Hematopoietic multipotent progenitor cell treated with erythropoietin and hydrocortisone succinate and interleukin-3 and kit ligand, for 15 days (in vitro differentiated cells): ENCODE measurements at regions not wholly inside any gene's neighbourhood (a gene's known extent, or its start where the extent isn't known, plus 50 kb on each side); places are given as distances from the start of the nearest gene placed in this dataset.
"Not testable (repeated sequence)": the region's sequence is repeated elsewhere in the genome, so short reads cannot be mapped to it uniquely, and the experiment has no call there.

Source experiments
- DNase-seq: peaks from one replicate; pipeline ENCODE4 v3.0.0-alpha.2; 2015; ENCODE audit warnings: low spot score

- no peak for DNase-seq
Observed at GRCh38 chr6:93083337-93084230, 335.8 kb downstream of the EPHA7 start.

- DNase-seq, result no peak
Observed at GRCh38 chr6:93081901-93082300, 337.5 kb downstream of the EPHA7 start.

DNA sequence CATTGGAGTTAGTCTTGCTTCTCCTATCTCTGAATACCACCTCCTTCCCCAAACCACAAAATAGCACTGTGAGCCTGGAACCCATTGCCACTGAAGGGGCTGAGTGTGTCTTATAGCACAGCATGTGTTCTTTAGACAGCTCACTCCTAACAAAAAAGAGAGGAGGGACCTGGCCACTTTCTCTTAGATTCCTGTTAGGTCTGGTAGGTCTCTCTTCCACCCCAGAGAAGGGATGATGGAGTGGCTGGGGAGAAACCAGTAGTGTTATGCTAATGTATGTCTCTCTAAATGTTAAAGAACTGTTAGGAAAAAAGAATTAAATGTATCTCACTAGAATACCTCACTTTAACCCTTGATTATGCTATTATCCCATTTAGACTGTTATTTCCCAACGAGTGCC lies 340.3 kb downstream of the EPHA7 start:
- no peak for DNase-seq

DNA sequence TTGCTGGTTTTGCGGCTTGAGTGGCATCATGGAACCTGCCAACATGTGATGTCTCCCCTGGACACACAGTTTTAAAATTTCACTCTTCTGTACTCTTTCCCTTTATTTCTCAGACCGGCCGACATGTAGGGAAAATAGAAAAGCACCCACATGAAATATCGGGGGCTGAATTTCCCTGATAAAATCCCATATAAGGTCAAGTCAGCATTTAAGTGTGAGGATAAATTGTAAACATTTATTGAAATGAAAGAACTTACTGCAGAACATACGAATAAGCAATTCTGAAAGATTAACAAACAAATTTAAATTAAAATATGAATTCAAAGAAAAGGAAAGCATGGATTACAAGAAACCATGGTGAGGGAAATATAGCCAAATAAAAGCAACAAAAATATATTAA lies 345.5 kb downstream of the EPHA7 start:
- DNase-seq, result no peak

DNA sequence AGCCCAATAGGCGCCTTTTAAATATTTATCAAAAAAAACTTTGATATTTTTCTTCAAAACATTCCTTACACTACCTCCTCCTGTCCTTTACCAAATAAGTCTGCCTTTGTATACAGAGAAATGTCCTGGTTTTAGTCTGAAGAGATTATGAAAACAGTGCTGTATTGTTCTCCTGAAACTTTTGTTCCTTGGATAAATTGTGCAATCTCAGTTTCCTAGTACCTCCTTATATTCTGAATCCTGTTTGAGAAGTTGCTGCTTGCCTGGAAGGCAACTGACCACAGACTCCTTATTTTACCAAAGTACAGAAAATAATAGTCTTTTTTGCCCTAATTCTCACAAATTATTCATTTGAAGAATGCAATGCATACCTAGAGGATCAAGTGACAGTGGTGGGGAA lies 349.5 kb downstream of the EPHA7 start:
- no peak for DNase-seq

DNA sequence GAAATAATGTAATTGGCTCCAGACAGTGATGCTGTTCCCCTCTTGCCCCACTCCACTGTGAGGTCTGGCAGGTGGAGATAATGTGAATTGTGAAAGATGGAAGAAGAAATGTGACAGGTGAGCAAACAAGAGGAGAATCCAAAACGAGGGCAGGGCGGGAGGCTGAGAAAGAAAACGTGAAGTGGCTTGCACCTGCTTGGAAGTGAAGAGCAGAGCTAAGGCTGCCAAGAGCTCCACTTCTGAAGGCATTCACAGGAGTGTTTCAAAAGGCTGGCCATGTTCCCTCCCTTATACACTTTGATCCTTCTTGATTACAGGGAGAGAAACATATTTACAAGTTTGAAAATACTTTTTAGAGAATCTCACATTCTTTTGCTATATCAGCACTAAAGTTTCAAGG lies 359.4 kb downstream of the EPHA7 start:
- no peak for DNase-seq

DNA sequence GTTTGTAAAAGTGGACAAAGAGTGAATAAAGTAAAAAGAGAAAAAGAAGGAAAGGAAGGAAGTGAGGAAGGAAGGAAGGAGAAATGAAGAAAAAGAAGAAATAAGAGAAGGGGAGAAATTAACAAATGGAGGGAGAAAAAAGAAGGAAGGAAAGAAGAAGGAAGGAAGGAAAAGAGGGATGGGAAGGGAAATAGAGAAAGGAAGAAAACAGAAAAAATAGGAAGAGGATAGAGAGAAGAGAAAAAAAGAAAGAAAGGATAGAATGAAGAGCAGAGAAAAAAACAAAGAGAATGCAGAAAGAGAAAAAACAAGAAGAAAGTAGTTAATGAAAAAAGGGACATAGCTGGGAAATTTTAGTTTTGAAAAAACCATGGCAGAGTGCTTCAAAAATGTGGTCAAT lies 361.8 kb downstream of the EPHA7 start:
- DNase-seq, result no peak

- DNase-seq, result no peak
Observed at GRCh38 chr6:93048381-93048780, 371.0 kb downstream of the EPHA7 start.

GRCh38 chr6:93047033-93047432 lies 372.3 kb downstream of the EPHA7 start:
- no peak for DNase-seq

GRCh38 chr6:93045156-93045555 lies 374.2 kb downstream of the EPHA7 start:
- DNase-seq, result no peak

GRCh38 chr6:93040375-93040774 lies 379.0 kb downstream of the EPHA7 start:
- DNase-seq, result no peak

GRCh38 chr6:93036835-93037234 lies 382.5 kb downstream of the EPHA7 start:
- DNase-seq, result no peak

DNA sequence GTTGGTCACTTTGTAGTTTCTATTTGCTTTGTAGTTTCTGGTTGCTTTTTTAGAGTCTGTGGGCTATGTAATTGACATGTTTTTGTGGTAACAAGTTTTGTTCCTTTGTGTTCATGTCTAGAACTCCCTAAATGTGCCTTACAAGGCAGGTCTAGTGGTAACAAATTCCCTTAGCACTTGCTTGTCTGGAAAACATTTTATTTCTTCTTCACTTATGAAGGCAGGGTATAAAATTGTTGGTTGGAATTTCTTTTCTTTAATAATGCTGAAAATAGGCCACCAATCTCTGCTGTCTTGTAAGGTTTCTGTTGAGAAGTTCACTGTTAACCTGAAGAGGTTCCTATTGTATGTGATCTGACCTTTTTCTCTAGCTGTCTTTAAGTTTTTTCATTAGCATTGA lies 383.6 kb downstream of the EPHA7 start:
- no peak for DNase-seq

DNA sequence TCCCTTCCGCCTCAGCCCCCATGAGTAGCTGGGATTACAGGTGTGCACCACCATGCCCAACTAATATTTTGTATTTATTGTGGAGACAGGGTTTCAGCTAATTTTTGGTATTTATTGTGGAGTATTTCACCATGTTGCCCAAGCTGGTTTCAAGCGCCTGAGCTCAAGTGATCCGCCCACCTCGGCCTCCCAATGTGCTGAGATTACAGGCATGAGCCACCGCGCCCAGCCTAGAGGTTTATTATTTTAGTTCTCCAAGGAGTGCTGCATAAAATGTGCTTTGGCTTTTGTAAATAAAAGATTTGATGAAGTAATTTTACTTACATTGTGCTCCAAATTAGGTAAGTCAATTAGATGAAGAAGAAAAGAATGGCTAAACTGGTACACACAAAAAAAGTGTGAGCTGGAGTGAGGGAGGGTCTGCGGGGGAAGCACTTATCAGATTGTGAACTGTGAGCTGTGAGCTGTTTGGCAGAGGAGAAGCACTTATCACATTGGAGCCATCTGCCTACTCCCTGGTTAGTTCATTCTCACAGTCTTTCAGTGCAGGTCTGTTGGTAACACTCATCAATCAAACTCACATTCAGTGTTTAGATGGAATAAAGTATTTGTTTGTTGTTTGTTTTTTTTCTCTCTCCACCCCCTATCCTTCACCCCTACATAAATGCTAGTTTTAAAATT lies 398.0 kb downstream of the EPHA7 start:
- DNase-seq, result no peak

DNA sequence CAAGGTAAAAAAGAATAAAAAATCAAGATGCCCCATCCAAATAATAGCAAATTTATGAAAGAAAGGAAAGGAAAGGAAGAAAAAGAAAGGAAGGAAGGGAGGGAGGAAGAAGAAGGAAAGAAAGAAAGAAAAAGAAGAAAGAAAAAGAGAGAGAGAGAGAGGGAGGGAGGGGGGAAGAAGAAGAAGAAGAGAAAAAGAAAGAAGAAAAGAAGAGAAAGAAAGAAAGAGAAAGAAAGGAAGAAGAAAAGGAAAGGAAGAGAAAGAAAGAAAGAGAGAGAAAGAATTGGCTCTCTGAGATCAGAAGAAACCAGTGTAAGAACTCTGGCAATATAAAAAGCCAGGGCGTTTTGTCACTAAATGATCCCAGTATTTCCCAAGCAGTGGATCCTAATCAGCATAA lies 401.7 kb downstream of the EPHA7 start:
- no peak for DNase-seq

- no peak for DNase-seq
Observed at GRCh38 chr6:93017213-93017612, 402.1 kb downstream of the EPHA7 start.

GRCh38 chr6:93013054-93013453 lies 406.3 kb downstream of the EPHA7 start:
- DNase-seq, result no peak

- DNase-seq, result no peak
Observed at GRCh38 chr6:93008375-93008774, 411.0 kb downstream of the EPHA7 start.

- DNase-seq, result no peak
Observed at GRCh38 chr6:92989656-92990055, 429.7 kb downstream of the EPHA7 start.

DNA sequence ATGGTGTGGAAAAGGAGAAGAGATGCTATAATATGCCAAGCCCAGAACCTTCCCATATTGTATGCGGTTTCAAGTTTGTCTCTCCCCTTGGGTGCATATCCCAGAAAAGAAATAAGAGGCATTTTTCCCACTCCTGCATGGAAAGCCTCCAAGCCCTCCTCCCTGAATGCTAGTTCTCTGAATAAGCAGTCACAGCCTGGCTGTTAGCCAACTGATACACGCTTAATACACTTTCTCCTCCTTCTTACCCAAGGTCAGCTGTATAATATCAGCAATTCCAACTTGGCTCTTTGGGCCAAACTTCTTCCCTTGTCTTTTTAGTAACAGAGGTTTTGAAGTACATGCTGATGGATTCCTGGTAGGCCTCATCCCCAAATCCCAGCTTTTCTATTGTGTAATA lies 440.1 kb downstream of the EPHA7 start:
- no peak for DNase-seq

- DNase-seq, result no peak
Observed at GRCh38 chr6:92977018-92977417, 442.3 kb downstream of the EPHA7 start.

GRCh38 chr6:92967362-92967761 lies 452.0 kb downstream of the EPHA7 start:
- DNase-seq, result no peak

DNA sequence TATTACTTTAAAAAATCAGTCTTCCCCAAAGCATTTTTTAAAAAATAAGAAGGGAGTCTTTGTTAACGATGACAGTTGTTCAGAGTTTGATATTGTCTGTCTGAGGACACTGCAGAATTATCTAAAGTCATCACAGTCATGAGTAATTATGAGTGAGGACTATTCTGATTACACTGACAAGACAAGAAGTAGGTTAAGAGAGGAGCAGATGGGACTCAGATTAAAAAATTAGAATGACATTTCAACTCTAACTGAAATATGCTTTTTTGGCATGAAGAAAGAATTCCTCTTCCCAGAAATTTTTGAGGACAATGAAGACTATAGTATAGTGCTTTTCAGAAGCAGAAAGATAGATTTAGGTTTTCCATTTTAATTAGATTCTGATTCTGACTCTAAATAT lies 456.5 kb downstream of the EPHA7 start:
- DNase-seq, result no peak

GRCh38 chr6:92952111-92952510 lies 467.2 kb downstream of the EPHA7 start:
- not testable (repeated sequence) for DNase-seq
